Lower leg skin (tissue), 4 donors: ENCODE measurements at regions not wholly inside any gene's neighbourhood (a gene's known extent, or its start where the extent isn't known, plus 50 kb on each side); places are given as distances from the start of the nearest gene placed in this dataset.

ENCODE experiments used
- DNase-seq, 2 donors: peaks; one replicate each; pipeline ENCODE4 v3.0.0-alpha.2; 2019; ENCODE audit warnings: low spot score in 2 of 2
- H3K4me3 ChIP-seq: fragments of 200-600 bp; sonication (generic); 2 replicates; pipeline ENCODE4 v1.5.1; 2017; ENCODE audit warnings: mild to moderate bottlenecking, low read depth; ENCODE audit not compliant: poor library complexity, severe bottlenecking
- CTCF ChIP-seq, 3 donors: fragments of 450-650 bp; IDR thresholded peaks; one replicate each; pipeline ENCODE4 v1.5.1; 2016; ENCODE audit warnings: antibody characterized with exemption in 3 of 3, mild to moderate bottlenecking in 3 of 3, moderate library complexity in 2 of 3
- POLR2A ChIP-seq, 2 donors: fragments of 450-650 bp; IDR thresholded peaks; one replicate each; pipeline ENCODE4 v1.6.1; 2016 to 2017; ENCODE audit warnings: antibody characterized with exemption in 2 of 2, mild to moderate bottlenecking in 1 of 2, moderate library complexity in 1 of 2
- WGBS, 2 donors: methylation state at CpG; one replicate each; pipeline ENCODE4 v1.1.5; 2018; 5-methylcytosine and 5-hydroxymethylcytosine counted together
- intact Hi-C: fragments of 100-400 bp; cut with DNase I; formaldehyde crosslinking; loops from one replicate; pipeline ENCODE4 v1.15.0; 2023; ENCODE audit warnings: low total_unique reads

- WGBS, 2 donors = 93 to 95% methylated on average over 1 of the region's 1 CpG
- no peak for DNase-seq
- intact Hi-C loops = no loop called here
- no peak for TF ChIP-seq CTCF (IDR thresholded peaks at IDR 0.05)
- TF ChIP-seq POLR2A (IDR thresholded peaks at IDR 0.05) = no peak
- H3K4me3 ChIP-seq = no peak overlapping the region
Measured at GRCh38 chr3:147046916-147047315, 359.4 kb downstream of the ZIC4 start.

DNA sequence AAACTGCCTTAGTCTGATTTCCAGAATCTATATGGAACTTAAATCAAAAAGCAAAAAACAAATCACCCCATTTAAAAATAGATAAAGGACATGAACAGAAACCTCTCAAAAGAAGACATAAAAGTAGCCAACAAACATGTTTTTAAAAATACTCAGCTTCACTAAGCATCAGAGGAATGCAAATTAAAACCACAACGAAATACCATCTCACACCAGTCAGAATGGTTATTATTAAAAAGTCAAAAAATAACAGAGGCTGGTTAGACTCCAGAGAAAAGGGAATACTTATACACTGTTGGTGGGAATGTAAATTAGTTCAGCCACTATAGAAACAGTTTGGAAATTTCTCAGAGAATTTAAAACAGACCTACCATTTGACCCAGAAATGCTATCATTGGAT, 367.9 kb downstream of the ZIC4 start:
- H3K4me3 ChIP-seq = no peak overlapping the region
- intact Hi-C loops = no loop called here
- 45 to 59% methylated on average over 1 of the region's 1 CpG for WGBS, 2 donors
- TF ChIP-seq CTCF (IDR thresholded peaks at IDR 0.05) = no peak
- TF ChIP-seq POLR2A (IDR thresholded peaks at IDR 0.05) = no peak
- no peak for DNase-seq

DNA sequence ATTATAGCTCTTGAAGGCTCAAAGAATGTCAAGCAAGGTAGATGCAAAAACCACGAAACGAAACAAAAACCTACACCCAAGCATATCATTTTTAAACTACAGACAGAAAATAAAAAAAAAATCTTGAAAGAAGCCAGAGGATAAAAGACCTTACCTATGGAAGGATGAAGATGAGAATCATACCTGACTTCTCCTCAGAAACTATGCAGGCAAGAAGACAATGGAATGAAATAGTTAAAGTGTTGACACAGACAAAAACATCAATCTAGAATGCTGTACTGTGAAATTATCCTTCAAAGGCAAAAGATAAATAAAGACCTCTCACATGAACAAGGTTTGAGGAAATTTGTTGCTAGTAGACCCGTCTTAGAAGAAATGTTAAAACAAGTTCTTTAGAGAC, 372.0 kb downstream of the ZIC4 start:
- intact Hi-C loops = no loop called here
- DNase-seq = no peak
- no peak overlapping the region for H3K4me3 ChIP-seq
- 77 to 86% methylated on average over 3 of the region's 3 CpGs for WGBS, 2 donors
- TF ChIP-seq POLR2A (IDR thresholded peaks at IDR 0.05) (no peak), CTCF (IDR thresholded peaks at IDR 0.05) (no peak)

- H3K4me3 ChIP-seq = no peak overlapping the region
- WGBS, 2 donors = 65 to 67% methylated on average over 2 of the region's 2 CpGs
- intact Hi-C loops = no loop called here
- TF ChIP-seq CTCF (IDR thresholded peaks at IDR 0.05) = no peak
- TF ChIP-seq POLR2A (IDR thresholded peaks at IDR 0.05) = no peak
- DNase-seq = no peak
Measured at GRCh38 chr3:147030274-147030673, 376.1 kb downstream of the ZIC4 start.

- intact Hi-C loops = no loop called here
- 82 to 83% methylated on average over 3 of the region's 3 CpGs for WGBS, 2 donors
- no peak for DNase-seq
- H3K4me3 ChIP-seq = no peak overlapping the region
- TF ChIP-seq POLR2A (IDR thresholded peaks at IDR 0.05) = no peak
- TF ChIP-seq CTCF (IDR thresholded peaks at IDR 0.05) = no peak
Measured at GRCh38 chr3:147015334-147015733, 391.0 kb downstream of the ZIC4 start.

- TF ChIP-seq POLR2A (IDR thresholded peaks at IDR 0.05) = no peak
- TF ChIP-seq CTCF (IDR thresholded peaks at IDR 0.05) = no peak
- H3K4me3 ChIP-seq = no peak overlapping the region
- WGBS, 2 donors = 54 to 86% methylated on average over 1 of the region's 1 CpG
- intact Hi-C loops = no loop called here
- no peak for DNase-seq
Measured at GRCh38 chr3:147008886-147009285, 397.5 kb downstream of the ZIC4 start.
